ENCODE measurements at regions not wholly inside any gene's neighbourhood (a gene's known extent, or its start where the extent isn't known, plus 50 kb on each side); places are given as distances from the start of the nearest gene placed in this dataset.

GRCh38 chr20:40054311-40054710, 634.7 kb downstream of the MAFB start:
- TF ChIP-seq CTCF (IDR thresholded peaks at IDR 0.05) (no peak), EP300 (IDR thresholded peaks at IDR 0.05) (no peak), POLR2A (IDR thresholded peaks at IDR 0.05) (no peak)

All from tibial nerve (tissue), 4 donors.